ENCODE measurements at regions not wholly inside any gene's neighbourhood (a gene's known extent, or its start where the extent isn't known, plus 50 kb on each side); places are given as distances from the start of the nearest gene placed in this dataset.
"Not testable (repeated sequence)": the region's sequence is repeated elsewhere in the genome, so short reads cannot be mapped to it uniquely, and the experiment has no call there.

DNA sequence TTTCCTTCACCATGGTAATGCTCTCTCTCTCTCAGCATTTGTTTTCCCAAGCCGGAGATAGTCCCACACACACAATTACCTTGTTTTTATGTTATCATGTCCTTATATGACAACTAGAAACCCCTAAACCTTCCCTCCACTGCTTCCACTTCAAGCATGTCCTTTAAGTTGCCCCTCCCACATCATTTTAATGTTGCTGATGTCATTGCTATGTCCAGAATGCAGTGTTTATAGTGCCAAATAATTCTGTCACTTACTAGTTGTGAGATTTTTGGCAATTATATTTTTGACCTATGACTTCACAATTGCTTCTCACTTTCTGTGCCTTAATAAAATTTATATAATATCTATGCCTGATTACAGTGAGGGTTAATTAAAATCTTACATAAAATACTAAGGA lies 645.9 kb downstream of the XPNPEP1 start:
- DNase-seq (ENCODE audit: low spot score) = no peak

GRCh38 chr10:109275960-109276359 lies 647.4 kb downstream of the XPNPEP1 start:
- DNase-seq (ENCODE audit: low spot score) = no peak

DNA sequence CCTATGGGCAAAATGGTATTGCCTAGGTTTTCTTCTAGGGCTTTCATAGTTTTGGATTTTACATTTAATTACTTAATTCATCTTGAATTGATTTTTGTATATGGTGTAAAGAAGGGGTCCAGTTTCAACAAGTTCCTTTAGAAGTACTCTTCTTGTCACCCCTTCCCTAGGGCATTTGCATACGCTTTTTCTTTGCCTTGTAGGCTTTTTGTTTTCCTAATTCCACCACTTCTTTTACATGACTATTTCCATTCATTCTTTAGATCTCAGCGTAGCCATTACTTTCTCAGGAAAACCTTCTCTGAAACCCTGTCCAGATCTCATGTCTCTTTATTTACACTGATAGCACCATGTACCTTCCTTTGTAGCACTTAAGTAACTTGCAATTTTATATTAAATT lies 648.6 kb downstream of the XPNPEP1 start:
- DNase-seq (ENCODE audit: low spot score) = no peak

GRCh38 chr10:109270173-109270572 lies 653.1 kb downstream of the XPNPEP1 start:
- no peak for DNase-seq (ENCODE audit: low spot score)

GRCh38 chr10:109264004-109264403 lies 659.3 kb downstream of the XPNPEP1 start:
- no peak for DNase-seq (ENCODE audit: low spot score)

- DNase-seq (ENCODE audit: low spot score) = no peak
Observed at GRCh38 chr10:109261231-109261630, 662.1 kb downstream of the XPNPEP1 start.

- no peak for DNase-seq (ENCODE audit: low spot score)
Observed at GRCh38 chr10:109259293-109259692, 664.0 kb downstream of the XPNPEP1 start.

DNA sequence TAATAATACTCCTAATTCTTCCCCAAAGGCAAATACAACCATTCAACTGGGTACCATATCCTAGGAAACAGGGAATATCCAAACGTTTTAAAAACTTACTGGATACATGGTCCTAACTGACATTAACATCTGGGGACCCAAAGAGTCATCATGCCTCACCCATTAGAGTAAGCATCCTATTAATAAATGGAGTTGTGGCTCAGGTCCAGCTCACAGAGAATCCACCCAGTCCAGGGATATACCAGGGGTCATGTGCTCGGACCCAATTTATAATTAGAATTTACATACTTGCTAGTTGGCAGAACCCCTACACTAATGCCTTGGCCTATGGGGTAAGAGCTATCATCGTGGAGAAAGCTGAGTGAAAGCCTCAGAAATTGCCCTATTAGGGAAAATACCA lies 670.0 kb downstream of the XPNPEP1 start:
- DNase-seq (ENCODE audit: low spot score) = no peak

DNA sequence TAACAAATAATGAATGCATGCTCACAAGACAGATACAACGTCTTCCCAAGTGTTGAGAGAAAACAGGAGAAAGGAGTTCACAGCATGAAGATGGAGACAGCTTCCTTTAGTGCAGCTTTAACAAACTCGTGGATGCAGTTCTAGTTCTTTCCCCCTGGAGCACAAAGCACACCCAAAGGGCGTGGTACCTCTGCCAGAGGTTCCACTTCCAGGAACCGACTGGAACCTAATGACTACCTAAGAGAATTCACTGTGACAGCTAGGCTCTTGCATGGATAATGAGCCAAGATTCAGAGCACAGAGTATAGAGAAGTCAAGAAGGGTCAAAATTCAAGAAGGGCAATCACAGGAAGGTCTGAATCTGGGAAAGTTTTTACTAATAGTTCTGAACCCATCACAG lies 673.2 kb downstream of the XPNPEP1 start:
- DNase-seq (ENCODE audit: low spot score) = no peak

- no peak for DNase-seq (ENCODE audit: low spot score)
Observed at GRCh38 chr10:109247814-109248213, 675.5 kb downstream of the XPNPEP1 start.

DNA sequence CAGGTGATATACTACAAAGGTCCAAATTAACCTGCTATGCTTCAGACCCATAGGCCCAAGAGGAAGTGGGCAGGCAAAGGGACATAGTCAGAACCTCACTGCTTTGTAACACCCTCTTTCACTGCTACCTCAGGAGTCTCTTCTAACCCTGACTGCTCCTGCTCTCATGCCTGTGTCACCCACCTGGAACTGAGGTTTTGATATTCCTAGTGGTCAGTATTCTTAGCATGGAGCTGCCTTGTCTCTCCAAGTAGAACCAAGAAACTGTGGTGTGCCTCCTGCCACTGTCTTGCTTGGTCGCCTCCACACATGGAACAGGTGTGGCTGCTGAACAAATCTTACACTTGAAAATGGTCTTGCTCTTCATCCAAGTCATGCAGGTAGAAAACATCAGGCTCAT lies 677.5 kb downstream of the XPNPEP1 start:
- peak; percentile 56 for DNase-seq (ENCODE audit: low spot score)

DNA sequence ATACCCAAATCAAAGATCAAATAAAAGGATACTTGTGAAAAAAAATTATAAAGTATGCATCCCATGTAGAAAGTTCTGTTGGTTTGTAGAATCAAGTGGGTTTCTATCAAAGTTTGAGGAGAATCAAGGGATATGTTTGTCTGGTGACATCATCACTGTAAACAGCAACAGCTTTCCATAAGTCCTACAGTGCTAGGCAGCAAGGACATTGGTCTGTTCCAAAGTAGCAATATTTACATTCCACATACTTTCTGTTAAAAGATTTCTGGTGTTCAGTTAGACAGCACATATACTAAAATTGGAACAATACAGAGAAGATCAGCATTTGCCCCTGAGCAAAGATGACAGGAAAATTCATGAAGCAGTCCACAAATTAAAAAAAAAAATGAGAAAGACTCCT lies 683.9 kb downstream of the XPNPEP1 start:
- DNase-seq (ENCODE audit: low spot score) = no peak

DNA sequence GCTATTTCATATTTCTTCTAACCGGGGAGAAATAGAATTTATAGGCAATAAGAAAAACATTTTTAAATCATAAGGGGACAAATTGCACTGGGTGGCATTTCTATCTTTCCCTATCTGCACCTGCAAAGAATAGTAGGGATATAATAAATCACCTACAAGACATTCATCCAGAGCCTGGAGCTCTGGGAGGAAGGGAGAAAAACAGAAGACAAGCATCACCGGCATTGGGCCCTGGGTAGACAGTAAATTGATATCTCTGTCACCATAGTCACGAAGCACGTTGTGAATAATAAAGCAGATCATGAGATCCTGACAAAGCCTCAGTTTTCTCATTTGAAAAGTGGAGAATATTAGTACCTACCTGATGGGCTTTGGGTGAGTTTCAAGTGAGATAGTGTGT lies 685.6 kb downstream of the XPNPEP1 start:
- no peak for DNase-seq (ENCODE audit: low spot score)

GRCh38 chr10:109237050-109237449 lies 686.3 kb downstream of the XPNPEP1 start:
- DNase-seq (ENCODE audit: low spot score) = no peak

DNA sequence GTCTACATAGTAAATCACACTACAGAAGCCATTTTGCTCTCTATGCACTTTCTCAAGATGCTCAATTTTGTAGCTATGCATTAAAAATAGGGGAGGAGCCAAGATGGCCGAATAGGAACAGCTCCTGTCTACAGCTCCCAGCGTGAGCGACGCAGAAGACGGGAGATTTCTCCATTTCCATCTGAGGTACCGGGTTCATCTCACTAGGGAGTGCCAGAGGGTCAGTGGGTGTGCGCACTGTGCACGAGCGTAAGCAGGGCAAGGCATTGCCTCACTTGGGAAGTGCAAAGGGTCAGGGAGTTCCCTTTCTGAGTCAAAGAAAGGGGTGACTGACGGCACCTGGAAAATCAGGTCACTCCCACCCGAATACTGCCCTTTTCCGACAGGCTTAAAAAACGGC lies 699.8 kb downstream of the XPNPEP1 start:
- not testable (repeated sequence) for DNase-seq (ENCODE audit: low spot score)

GRCh38 chr10:109219935-109220605 lies 703.2 kb downstream of the XPNPEP1 start:
- no peak for DNase-seq (ENCODE audit: low spot score)

- no peak for DNase-seq (ENCODE audit: low spot score)
Observed at GRCh38 chr10:109218207-109218606, 705.1 kb downstream of the XPNPEP1 start.

DNA sequence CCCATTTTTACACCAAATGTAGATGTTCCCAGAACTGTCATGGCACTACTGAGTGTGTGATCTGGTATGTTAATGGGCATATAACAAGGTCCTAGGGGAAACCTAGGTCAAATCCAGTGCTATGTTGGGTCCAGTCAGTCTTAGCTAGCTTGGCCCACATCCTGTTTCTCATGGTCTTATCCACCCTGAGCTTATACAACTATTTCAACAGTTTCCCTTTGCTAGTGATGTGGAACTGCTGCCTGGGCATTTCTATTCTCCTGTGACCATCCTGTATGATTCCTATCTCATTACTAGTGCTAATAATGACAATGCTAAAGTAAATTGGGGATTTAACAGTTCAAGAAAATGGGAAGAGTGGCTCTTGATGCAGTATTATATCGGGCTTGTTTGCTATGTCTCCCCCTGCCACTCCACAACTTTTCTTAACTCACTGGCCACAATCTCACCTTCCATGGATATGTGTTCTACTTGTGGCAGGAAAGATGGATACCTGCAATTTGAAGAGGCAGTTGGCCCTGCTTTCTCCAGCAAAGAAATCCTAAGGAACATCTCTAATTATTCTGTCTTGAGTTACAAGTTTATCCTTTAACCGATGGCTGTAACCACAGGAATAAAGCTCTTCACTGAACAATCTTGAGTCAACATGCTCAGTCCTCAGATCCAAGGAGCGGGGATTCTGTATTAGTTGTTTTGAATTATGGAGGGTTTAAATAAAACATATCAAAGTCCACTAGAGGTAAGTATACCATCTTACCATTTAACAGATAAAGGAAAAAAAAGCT lies 707.8 kb downstream of the XPNPEP1 start:
- peak; percentile 88 for DNase-seq (ENCODE audit: low spot score)

- DNase-seq (ENCODE audit: low spot score) = peak; percentile 69
Observed at GRCh38 chr10:109214891-109215290, 708.4 kb downstream of the XPNPEP1 start.

DNA sequence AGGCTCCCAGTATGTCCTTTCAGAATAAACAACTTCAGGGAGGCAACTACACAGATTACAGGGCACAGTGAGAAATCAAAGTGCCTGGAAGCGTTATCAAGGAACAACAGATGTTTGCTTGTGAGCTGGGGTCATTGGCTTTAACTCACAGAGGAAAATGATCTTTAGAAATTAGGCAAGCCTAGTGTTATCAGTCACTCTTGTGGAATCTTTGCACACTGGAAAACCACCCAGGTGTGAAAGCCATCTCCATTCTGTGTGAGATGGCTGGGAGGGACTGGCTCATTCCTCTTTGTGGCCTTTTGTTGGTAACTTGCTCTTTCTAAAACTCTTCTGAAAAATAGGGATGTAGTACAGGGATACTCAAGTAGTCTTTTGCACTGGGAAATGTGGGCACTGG lies 716.0 kb downstream of the XPNPEP1 start:
- peak; percentile 83 for DNase-seq (ENCODE audit: low spot score)

- peak; percentile 96 for DNase-seq (ENCODE audit: low spot score)
Observed at GRCh38 chr10:109205929-109206585, 717.3 kb downstream of the XPNPEP1 start.

GRCh38 chr10:109203646-109204353 lies 719.5 kb downstream of the XPNPEP1 start:
- DNase-seq (ENCODE audit: low spot score) = peak; percentile 59

DNA sequence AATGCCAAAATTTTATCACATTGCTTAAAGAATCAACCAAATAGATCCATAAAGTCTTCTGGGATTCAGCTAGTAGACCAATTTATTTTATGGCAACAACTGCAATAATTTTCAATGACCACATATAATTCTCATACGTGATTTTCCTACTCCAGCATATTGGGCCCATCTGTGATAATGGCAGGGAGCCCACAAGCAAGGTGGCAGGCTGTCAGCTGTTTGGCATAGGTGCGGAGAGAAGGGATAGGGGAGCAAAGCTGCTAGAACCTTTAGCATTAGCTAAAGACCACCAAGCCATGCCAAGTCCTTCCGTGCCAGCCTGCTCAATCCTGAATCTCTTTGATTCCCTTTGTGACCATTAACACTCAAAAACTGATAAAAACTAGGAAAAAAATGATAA lies 721.2 kb downstream of the XPNPEP1 start:
- no peak for DNase-seq (ENCODE audit: low spot score)

Measured in kidney tubule cell (primary cell).